K562 (cell line): ENCODE measurements at regions not wholly inside any gene's neighbourhood (a gene's known extent, or its start where the extent isn't known, plus 50 kb on each side); places are given as distances from the start of the nearest gene placed in this dataset.

Experiments
- ATAC-seq: fragments of 200-7000 bp; cut with Tn5 transposase; 3 replicates; pipeline ENCODE4 v1.9.1; 2020; ENCODE audit warnings: moderate library complexity
- BruUV-seq: library from RNA; stranded (reverse); fragments of 400-500 nt; replicated peaks from 2 replicates; lab custom pipeline; 2021; lab: Mats Ljungman, UMichigan
- CTCF ChIA-PET: fragments of 300-600 bp; formaldehyde crosslinking; extraction: SDS; loops from one replicate; lab custom pipeline; 2021; ENCODE audit warnings: low intra/inter-chr PET ratio; lab: Yijun Ruan, JAX
- POLR2A ChIA-PET: fragments of 300-600, 350-650 bp; sonication (Branson Sonifier 250); formaldehyde crosslinking; extraction: SDS; loops from one replicate; lab custom pipeline; 2021; ENCODE audit warnings: antibody characterized with exemption, inconsistent platforms; lab: Yijun Ruan, JAX
- DNase-seq, 4 experiments: peaks; one replicate each; pipeline versions ENCODE4 v3.0.0 to v3.0.0-alpha.2; 2011 to 2018; ENCODE audit warnings: low spot score in 3 of 4, mixed read lengths in 3 of 4; ENCODE audit errors: extremely low read depth in 1 of 4
- FAIRE-seq: peaks from 2 replicates; lab custom pipeline; 2011; peaks lifted over from hg19 to GRCh38; lab: Jason Lieb, UNC
- H2AFZ ChIP-seq: 2 replicates; pipeline ENCODE4 v1.6.0; 2011; ENCODE audit warnings: low read depth, low read length, control low read depth, inconsistent platforms
- H3K27ac ChIP-seq: fragments of 200-600 bp; 3 replicates; pipeline ENCODE4 v1.8.0; 2011; ENCODE audit warnings: low read depth, mild to moderate bottlenecking, control low read depth, inconsistent platforms, low read length, moderate library complexity, mixed read lengths; ENCODE audit errors: extremely low read depth
- H3K27me3 ChIP-seq, 2 experiments: fragments of 300-600 bp in 1 of 2; 2 replicates in 1 of 2; 3 replicates in 1 of 2; pipeline versions ENCODE4 v1.6.0 to v1.8.0; 2011; ENCODE audit warnings: inconsistent platforms in 2 of 2, low read length in 2 of 2, mild to moderate bottlenecking in 1 of 2, mixed read lengths in 1 of 2, moderate library complexity in 1 of 2; ENCODE audit not compliant: control insufficient read depth in 2 of 2, insufficient read depth in 2 of 2
- H3K36me3 ChIP-seq: fragments of 300-600 bp; 3 replicates; pipeline ENCODE4 v1.8.0; 2011; ENCODE audit warnings: mild to moderate bottlenecking, low read length, inconsistent platforms; ENCODE audit not compliant: control insufficient read depth, insufficient read depth
- H3K4me1 ChIP-seq, 2 experiments: fragments of 200-600 bp in 1 of 2; replicated peaks in 1 of 2; 2 replicates in 1 of 2; 3 replicates in 1 of 2; pipeline versions ENCODE4 v1.5.1 to v1.8.0; 2011; ENCODE audit warnings: inconsistent platforms in 2 of 2, low read length in 2 of 2, mild to moderate bottlenecking in 1 of 2, mixed read lengths in 1 of 2, moderate library complexity in 1 of 2; ENCODE audit not compliant: control insufficient read depth in 2 of 2, insufficient read depth in 2 of 2
- H3K4me2 ChIP-seq: 2 replicates; pipeline ENCODE4 v1.6.1; 2011; ENCODE audit warnings: low read length, control low read depth, inconsistent platforms, mixed read lengths; ENCODE audit not compliant: insufficient read depth
- H3K4me3 ChIP-seq: fragments of 200-600 bp; sonication (generic), shearing (Covaris generic); 2 replicates; pipeline ENCODE4 v1.5.1; 2016; ENCODE audit warnings: control low read depth, inconsistent platforms
- H3K79me2 ChIP-seq: fragments of 200-600 bp; 3 replicates; pipeline ENCODE4 v1.8.0; 2011; ENCODE audit warnings: low read length, inconsistent platforms; ENCODE audit not compliant: control insufficient read depth, insufficient read depth
- H3K9ac ChIP-seq, 2 experiments: 2 replicates each; pipeline versions ENCODE4 v1.6.0 to v1.6.1; 2011; ENCODE audit warnings: low read depth in 2 of 2, low read length in 2 of 2, control low read depth in 1 of 2, inconsistent platforms in 1 of 2, mild to moderate bottlenecking in 1 of 2, mixed read lengths in 1 of 2; ENCODE audit not compliant: insufficient read depth in 1 of 2
- H3K9me1 ChIP-seq: one replicate; pipeline ENCODE4 v1.6.0; 2011; ENCODE audit warnings: inconsistent platforms, mild to moderate bottlenecking, low read length, moderate library complexity; ENCODE audit not compliant: control insufficient read depth, insufficient read depth
- H3K9me3 ChIP-seq: replicated peaks from 2 replicates; pipeline ENCODE4 v1.5.1; 2011; ENCODE audit warnings: low read depth, low read length, inconsistent platforms; ENCODE audit not compliant: control insufficient read depth, insufficient read depth
- H4K20me1 ChIP-seq: replicated peaks from 2 replicates; pipeline ENCODE4 v1.6.1; 2011; ENCODE audit warnings: low read length, inconsistent platforms, mixed read lengths; ENCODE audit not compliant: control insufficient read depth, insufficient read depth
- ASH1L ChIP-seq: fragments of 450-650 bp; IDR thresholded peaks from 2 replicates; pipeline ENCODE4 v1.6.1; 2018; ENCODE audit warnings: borderline replicate concordance, mild to moderate bottlenecking, low read depth; ENCODE audit not compliant: partially characterized antibody
- E2F3 ChIP-seq: fragments of 250-450 bp; sonication (Bioruptor Pico); IDR thresholded peaks from 2 replicates; pipeline ENCODE4 v1.4.0; 2020; ENCODE audit warnings: mild to moderate bottlenecking
- GTF2E2 ChIP-seq: fragments of 200-800 bp; sonication (Bioruptor generic); IDR thresholded peaks from 2 replicates; pipeline ENCODE4 v1.6.1; 2016; ENCODE audit warnings: missing genetic modification characterization, missing compliant biosample characterization
- HMGN3 ChIP-seq: IDR thresholded peaks from 2 replicates; pipeline ENCODE4 v1.6.1; 2011; ENCODE audit warnings: borderline replicate concordance, low read depth, mild to moderate bottlenecking, mixed read lengths, low read length; ENCODE audit not compliant: insufficient read length; ENCODE audit errors: extremely low read depth
- ILK ChIP-seq: fragments of 450-650 bp; IDR thresholded peaks from 2 replicates; pipeline ENCODE4 v1.6.1; 2016; ENCODE audit warnings: missing genetic modification characterization, low read depth, mild to moderate bottlenecking, missing compliant biosample characterization, moderate library complexity, borderline replicate concordance
- PCBP2 ChIP-seq: fragments of 200-400 bp; formaldehyde crosslinking; IDR thresholded peaks from 2 replicates; pipeline ENCODE4 v1.6.1; 2018; ENCODE audit warnings: low read length, low read depth, mild to moderate bottlenecking, moderate library complexity; ENCODE audit not compliant: poor library complexity, severe bottlenecking
- ZBTB17 ChIP-seq: fragments of 450-650 bp; formaldehyde crosslinking; IDR thresholded peaks from 2 replicates; pipeline ENCODE4 v1.4.0; 2020; ENCODE audit warnings: mild to moderate bottlenecking
- WGBS: fragments of 100-300 bp; shearing (Covaris generic); methylation state at CpG from one replicate; pipeline ENCODE4 v1.1.6; 2016; ENCODE audit warnings: low coverage, mixed read lengths; ENCODE audit not compliant: insufficient coverage; ENCODE audit errors: missing lambda C conversion rate; 5-methylcytosine and 5-hydroxymethylcytosine counted together
- in situ Hi-C: fragments of 300-500 bp; cut with MboI; formaldehyde crosslinking; loops from 4 replicates; pipeline ENCODE4 v1.15.0; 2018; ENCODE audit warnings: inconsistent platforms, mixed read lengths
- intact Hi-C: fragments of 100-400 bp; cut with micrococcal nuclease; formaldehyde crosslinking; loops from 2 replicates; pipeline ENCODE4 v1.14.2; 2022
- TF ChIP-seq, protein P1 (sequence below): sonication (generic); formaldehyde crosslinking; IDR thresholded peaks from 2 replicates; pipeline ENCODE4 v1.8.0; 2022; ENCODE audit warnings: mild to moderate bottlenecking, missing genetic modification reagents

DNA sequence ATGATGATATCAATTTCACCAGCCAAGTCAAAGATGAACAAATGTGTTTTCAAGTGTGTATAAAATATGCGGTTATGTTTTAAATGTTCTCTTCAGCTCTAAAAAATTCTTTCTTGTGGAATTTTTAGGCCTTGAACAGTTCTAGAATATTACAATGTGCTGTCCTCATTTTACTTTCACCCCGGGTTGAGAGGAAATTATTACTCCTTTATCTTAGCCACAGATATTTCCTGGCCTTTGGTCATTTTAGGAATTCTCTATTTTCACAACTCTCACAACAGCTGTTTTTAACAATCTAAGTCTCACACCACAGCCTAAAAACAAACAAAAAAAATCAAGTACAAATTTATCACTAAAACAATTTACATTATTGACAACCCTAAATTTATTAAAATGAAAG, 112.2 kb upstream of the HGF start:
- intact Hi-C loops (no loop called here), in situ Hi-C loops (no loop called here)
- Histone ChIP-seq H3K4me3 (no peak overlapping the region), H4K20me1 (no peaks in the 10 kb centered on the region), H3K9me3 (peaks cover 4% of the 10 kb centered on the region; the same call in 1 of the 2 replicates), H3K79me2 (no peaks in the 10 kb centered on the region), H3K9ac (no peak overlapping the region), H3K9me1 (no peaks in the 10 kb centered on the region), H2AFZ (no peak overlapping the region), H3K27ac (no peak overlapping the region), H3K4me2 (no peak overlapping the region), H3K4me1 (no peaks in the 10 kb centered on the region), H3K36me3 (no peaks in the 10 kb centered on the region), H3K27me3 (no peaks in the 10 kb centered on the region)
- BruUV-seq, result no TSS peak
- TF ChIP-seq GTF2E2 (no peak), ILK (tag) (no peak), HMGN3 (no peak), PCBP2 (no peak), E2F3 (CRISPR knock-in tag) (no peak), ASH1L (no peak), ZBTB17 (CRISPR knock-in tag) (no peak)
- TF ChIP-seq, protein P1, sequence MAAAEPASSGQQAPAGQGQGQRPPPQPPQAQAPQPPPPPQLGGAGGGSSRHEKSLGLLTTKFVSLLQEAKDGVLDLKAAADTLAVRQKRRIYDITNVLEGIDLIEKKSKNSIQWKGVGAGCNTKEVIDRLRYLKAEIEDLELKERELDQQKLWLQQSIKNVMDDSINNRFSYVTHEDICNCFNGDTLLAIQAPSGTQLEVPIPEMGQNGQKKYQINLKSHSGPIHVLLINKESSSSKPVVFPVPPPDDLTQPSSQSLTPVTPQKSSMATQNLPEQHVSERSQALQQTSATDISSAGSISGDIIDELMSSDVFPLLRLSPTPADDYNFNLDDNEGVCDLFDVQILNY (CRISPR knock-in tag), result no peak
- DNase-seq, result no peak
- no peak for FAIRE-seq
- POLR2A ChIA-PET, result no interaction called here
- WGBS, result 3% methylated on average over 2 of the region's 2 CpGs
- ATAC-seq, result no peak
- CTCF ChIA-PET, result no interaction called here
